H7 (cell line): ENCODE measurements at regions not wholly inside any gene's neighbourhood (a gene's known extent, or its start where the extent isn't known, plus 50 kb on each side); places are given as distances from the start of the nearest gene placed in this dataset.

Experiments
- DNase-seq: peaks from one replicate; pipeline ENCODE4 v3.0.0; 2012
- H3K27me3 ChIP-seq: 2 replicates; pipeline ENCODE4 v1.6.0; 2011; ENCODE audit warnings: mild to moderate bottlenecking, low read length; ENCODE audit not compliant: control insufficient read depth, insufficient read depth
- H3K36me3 ChIP-seq: replicated peaks from 2 replicates; pipeline ENCODE4 v1.5.1; 2011; ENCODE audit warnings: low read length; ENCODE audit not compliant: control insufficient read depth, insufficient read depth
- H3K4me3 ChIP-seq: 2 replicates; pipeline ENCODE4 v1.5.1; 2011; ENCODE audit warnings: low read depth, mild to moderate bottlenecking, control low read depth, low read length, moderate library complexity; ENCODE audit not compliant: insufficient read depth

DNA sequence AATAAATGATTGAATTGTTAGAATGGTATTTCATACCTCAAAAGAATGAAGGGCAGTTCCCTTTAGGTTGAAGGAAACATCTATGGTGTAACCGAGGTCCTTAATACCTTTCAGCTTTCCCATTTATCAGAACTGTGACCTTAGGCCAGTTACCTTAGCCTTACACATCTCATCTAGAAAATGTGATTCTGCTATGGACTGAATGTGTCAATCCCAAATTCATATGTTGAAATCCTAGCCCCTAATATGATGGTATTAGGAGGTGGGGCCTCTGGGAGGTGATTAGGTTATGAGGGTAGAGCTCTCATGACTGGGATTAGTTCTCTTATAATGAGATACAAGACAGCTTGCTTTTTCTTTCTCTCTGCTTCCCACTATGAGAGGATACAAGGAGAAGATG, 441.9 kb downstream of the PLK2 start:
- H3K27me3 ChIP-seq = no peaks in the 10 kb centered on the region
- DNase-seq = no peak
- no peaks in the 10 kb centered on the region for H3K36me3 ChIP-seq
- H3K4me3 ChIP-seq = no peak overlapping the region

DNA sequence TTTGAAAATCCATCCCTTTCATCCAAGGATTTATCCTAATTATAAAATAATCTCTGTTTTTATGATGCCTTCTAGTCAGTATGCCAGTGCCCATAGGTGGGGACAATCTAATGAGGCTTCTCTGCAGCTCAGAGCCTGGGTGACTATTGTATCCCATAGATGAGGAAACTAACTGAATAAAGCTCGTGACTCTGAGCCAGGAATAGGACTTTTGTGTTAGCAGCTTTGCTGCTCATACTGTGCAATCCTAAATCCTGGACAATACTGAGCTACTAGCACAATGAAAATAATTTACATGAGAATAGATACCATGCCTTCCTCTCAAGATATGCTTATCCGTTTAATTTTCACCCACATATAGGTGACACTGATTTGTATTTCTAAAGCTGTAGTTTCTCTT, 443.0 kb downstream of the PLK2 start:
- no peak for DNase-seq
- no peaks in the 10 kb centered on the region for H3K36me3 ChIP-seq
- no peaks in the 10 kb centered on the region for H3K27me3 ChIP-seq
- no peak overlapping the region for H3K4me3 ChIP-seq

DNA sequence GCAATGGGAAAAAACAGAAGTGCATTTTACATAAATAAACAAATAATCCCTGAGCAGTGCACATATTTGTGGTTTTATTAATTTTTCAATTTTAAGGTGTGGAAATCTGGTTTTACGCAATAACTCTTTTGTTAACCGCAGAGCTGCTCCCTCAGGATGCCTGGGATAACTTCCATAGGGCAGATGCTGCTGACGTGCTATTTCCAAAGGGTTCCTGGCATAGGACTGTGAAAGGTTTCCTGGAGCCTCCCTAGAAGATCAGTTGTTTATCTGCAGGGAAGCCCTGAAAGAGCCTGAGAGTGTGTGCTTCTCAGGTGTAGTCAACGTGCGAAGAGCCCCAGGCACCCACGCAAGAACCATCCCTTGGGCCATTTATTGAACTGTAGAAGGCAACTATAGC, 443.5 kb downstream of the PLK2 start:
- H3K4me3 ChIP-seq = no peak overlapping the region
- H3K36me3 ChIP-seq = no peaks in the 10 kb centered on the region
- H3K27me3 ChIP-seq = no peaks in the 10 kb centered on the region
- DNase-seq = no peak

DNA sequence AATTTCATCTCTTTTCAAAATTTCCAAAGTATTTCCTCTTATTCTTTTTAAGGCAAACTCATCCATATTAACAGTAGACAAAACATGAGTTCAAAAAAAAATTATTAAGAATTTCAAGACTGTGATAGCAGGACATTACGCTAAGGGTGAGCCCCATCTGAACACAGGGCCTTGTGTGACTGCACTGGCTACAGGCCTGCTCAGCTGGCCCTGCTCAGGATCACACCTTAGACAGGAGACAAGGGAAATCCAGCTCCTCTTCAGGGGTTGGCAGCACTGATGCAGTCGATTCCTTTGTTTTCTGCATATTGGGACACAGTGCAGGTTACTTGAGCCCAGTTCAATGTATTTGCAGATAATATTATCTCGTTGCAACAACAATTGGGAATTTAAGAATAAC, 444.7 kb downstream of the PLK2 start:
- no peak for DNase-seq
- Histone ChIP-seq H3K27me3 (no peaks in the 10 kb centered on the region), H3K36me3 (no peaks in the 10 kb centered on the region), H3K4me3 (no peak overlapping the region)

DNA sequence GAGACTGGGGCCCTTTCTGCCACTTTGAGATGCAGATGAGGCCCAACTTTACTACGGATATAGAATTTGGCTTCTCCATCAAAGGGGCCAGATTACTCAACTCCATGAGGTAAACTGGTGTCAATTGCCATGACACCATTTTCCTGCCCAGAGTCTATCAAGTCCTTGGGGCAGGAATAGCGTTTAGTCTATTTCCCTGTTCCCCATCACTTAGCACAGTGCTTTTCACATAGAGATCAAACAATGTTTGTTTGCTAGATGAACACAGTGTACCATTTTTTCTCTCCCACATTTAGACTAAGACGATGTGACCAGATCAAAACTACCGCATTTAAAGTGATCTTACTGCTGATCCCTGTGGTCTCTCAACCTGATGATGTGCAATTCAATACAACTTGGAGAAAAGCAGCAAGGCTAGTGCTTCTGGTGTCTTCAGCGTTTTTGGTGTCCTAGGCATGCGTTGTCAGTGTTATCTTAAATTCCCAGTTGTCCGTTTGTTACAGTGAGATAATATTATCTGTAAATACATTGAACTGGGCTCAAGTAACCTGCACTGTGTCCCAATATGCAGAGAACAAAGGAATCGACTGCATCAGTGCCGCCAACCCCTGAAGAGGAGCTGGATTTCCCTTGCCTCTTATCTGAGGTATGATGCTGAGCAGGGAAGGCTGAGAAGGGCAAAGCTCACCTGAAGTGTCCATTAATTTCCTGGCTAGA, 446.2 kb downstream of the PLK2 start:
- Histone ChIP-seq H3K4me3 (no peak overlapping the region), H3K36me3 (no peaks in the 10 kb centered on the region), H3K27me3 (no peaks in the 10 kb centered on the region)
- DNase-seq = no peak

DNA sequence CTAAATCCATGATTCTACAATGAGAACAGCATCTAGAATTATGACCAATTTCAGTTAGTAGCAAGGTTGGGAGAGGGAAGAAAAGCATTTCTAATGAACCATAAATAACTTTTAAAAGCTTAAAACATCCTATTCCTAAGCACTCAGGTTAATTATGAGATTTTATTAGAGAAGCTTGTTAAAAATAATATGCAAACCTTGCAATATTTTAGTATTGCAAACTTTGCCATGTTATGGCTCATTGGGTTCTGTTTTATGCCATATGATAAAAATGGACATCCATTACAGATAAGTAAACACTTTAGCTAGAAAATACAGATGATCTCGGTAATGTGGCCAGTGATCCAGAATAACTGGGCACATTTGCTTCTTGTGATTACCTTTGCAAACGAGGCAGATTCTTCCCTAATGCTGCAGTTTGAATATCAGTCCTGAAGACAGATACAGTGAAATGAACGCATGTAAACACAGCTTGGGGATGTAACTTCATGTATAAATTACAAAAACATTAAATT, 447.0 kb downstream of the PLK2 start:
- H3K4me3 ChIP-seq = no peak overlapping the region
- DNase-seq = no peak
- no peaks in the 10 kb centered on the region for H3K36me3 ChIP-seq
- no peaks in the 10 kb centered on the region for H3K27me3 ChIP-seq

DNA sequence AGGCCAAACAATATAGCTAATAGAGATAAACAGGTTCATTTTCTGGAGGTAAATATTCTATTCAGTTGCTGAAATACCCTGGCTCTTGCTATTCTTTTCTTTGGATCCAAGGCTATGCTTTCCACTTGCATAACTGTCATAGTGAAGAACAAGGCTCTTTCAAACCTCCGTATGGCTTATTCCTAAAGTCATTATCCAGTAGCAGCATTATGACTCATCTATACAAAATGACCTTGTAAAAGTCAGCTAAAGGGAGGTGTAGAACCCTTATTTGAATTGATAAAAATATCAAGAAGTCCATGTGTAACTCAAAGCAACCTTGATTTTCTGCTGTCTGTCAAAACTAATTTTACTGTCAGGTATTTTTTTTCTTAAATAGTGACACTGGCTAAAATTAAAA, 447.8 kb downstream of the PLK2 start:
- Histone ChIP-seq H3K36me3 (no peaks in the 10 kb centered on the region), H3K27me3 (no peaks in the 10 kb centered on the region), H3K4me3 (no peak overlapping the region)
- DNase-seq = no peak

DNA sequence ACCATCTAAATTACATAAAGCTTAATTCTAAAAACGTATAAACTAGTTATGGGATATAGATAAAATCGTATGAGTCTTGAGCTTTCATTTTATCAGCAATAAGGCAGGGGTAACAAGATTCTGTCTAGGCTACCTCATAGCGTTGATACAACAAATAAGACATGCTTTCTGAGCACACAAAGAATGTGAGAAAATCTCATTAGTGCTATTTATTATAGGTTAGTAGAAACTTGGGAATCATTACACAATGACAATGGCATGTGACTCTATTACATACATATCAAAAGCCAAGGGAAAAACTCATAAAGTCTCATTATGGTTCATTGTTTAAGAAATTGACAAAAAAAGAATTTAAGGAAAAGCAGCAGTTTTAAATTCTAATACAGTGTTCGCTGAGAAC, 448.6 kb downstream of the PLK2 start:
- no peak overlapping the region for H3K4me3 ChIP-seq
- no peaks in the 10 kb centered on the region for H3K36me3 ChIP-seq
- DNase-seq = no peak
- H3K27me3 ChIP-seq = no peaks in the 10 kb centered on the region

DNA sequence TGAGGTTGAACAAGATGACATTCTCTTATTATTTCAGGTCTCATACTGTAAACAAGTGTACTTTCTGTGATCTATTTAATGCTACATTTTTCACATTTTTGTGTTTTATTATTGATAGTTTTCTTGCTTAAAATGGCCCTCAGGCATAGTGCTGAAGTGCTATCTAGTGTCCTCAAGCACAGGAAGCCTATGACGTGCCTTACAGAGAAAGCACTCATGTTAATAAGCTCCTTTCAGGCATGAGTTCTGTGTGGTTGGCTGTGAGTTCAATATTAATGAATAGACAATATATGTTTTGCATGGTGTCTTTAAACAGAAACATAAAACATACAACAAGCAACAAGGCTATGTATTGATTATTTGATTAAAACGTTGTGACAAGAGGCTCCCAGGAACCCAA, 450.1 kb downstream of the PLK2 start:
- no peak for DNase-seq
- Histone ChIP-seq H3K4me3 (no peak overlapping the region), H3K36me3 (no peaks in the 10 kb centered on the region), H3K27me3 (no peaks in the 10 kb centered on the region)

DNA sequence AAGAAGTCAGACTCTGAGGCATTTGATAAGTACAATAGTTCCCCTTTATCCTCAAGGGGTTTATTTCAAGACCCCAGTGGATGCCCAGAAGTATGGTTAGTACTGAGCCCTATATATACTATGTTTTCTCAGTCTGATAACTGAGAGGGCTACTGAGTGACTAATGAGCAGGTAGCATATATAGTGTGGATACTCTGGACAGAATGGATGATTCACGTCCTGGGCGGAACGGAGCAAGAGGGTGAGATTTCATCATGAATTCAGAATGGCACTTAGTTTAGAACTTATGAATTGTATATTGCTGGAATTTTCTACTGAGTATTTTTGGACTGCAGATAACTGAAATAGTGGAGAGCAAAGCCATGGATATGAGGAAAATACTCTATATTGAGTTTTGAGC, 457.6 kb downstream of the PLK2 start:
- H3K36me3 ChIP-seq = no peaks in the 10 kb centered on the region
- no peaks in the 10 kb centered on the region for H3K27me3 ChIP-seq
- H3K4me3 ChIP-seq = no peak overlapping the region
- no peak for DNase-seq

DNA sequence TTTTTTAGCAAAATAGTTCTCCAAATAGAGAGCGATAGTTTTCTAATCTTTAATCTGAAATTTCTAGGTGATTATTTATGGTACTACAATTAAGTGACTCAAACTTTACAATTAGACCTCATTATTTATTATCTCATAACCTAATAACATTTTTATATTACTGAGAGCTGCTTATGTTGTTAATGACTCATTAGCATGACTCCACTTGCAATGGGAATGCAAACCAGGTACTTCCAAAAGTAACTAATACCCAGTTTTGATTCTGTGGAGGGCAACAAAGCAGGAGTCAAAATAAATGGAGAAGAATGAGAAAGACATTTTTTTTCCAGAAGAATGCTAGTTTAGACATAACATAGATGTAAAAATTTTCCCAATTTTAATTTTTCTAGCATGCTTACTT, 466.0 kb downstream of the PLK2 start:
- Histone ChIP-seq H3K4me3 (no peak overlapping the region), H3K27me3 (no peaks in the 10 kb centered on the region), H3K36me3 (no peaks in the 10 kb centered on the region)
- no peak for DNase-seq

DNA sequence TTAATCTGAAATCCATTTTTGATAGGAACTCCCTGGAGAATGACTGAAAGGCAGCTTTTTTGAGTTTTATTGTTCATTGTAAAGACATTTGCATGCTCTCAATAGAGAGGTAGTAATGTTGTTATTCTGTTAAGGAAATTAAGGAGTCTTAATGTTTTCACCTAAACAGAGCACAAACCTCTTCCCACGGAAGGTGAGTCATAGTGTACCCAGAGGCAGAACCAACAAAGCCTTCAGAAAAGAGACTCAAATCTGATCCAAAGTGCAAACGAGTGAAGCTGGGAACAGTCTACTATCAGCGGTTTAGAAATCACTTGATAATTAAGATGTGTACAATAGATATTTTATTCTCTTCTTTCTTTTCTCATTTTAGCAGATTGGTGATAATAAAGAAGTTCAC, 470.5 kb downstream of the PLK2 start:
- no peak for DNase-seq
- Histone ChIP-seq H3K36me3 (no peaks in the 10 kb centered on the region), H3K27me3 (no peaks in the 10 kb centered on the region), H3K4me3 (no peak overlapping the region)

DNA sequence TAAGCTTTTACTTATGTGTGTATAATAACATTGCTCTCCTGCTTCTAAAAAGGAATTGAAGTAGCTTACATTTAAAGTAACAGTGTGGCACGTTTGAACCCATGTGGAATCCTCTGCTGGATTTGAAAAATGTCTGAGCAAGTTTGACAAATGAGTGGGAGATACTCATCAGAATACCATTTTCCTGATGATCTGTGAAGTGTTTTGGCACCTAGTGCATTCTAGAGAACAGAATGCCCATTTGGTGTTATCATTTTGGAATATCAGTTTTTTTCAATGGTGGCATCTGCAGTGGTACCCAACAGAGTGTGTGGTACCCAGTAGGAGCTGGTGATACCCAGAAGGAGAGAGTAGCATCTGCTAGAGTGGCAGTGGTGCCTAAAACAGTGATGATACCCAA, 471.1 kb downstream of the PLK2 start:
- Histone ChIP-seq H3K27me3 (no peaks in the 10 kb centered on the region), H3K4me3 (no peak overlapping the region), H3K36me3 (no peaks in the 10 kb centered on the region)
- no peak for DNase-seq

DNA sequence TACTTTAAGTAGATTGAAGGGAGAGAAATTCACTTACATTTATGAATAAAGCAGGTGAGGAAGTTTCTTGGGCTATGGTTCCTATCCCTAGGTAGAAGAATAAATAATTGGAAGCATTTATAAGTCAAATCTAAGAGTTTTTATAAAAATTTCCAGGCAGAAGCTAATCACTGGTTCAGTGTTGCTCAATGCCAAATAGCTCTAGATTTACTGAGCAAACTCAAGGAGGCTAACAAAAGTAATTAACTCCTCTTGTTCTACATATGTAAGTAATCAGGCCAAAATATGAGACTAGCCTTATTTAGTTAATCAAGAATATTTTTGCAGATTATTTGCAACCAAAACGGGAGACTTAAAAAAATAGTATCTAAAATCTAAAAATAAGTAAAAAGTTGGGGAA, 472.3 kb downstream of the PLK2 start:
- no peak for DNase-seq

DNA sequence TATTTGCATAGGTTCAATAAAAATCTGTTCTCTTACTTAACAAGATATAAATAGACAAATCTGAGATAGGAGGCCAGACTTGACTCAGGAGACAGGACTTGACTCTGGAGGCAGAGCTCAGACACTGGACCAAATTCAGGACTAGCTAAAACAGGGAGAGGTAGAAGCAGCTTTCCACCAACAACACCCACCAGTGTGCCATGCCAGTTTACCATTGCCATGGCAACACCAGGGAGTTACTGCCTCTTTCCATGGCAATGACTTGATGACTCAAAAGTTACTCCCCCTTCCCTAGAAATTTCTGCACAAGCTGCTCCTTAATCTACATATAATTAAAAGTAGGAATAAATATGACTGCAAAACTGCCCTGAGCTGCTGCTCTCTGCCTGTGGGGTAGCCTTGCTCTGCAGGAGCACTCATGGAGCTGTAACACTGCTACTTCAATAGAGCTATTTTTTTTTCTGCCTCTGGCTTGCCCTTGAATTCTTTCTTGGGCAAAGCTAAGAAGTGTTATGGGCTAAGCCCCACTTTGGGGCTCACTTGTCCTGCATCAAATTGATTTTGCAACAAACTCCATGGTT, 473.0 kb downstream of the PLK2 start:
- Histone ChIP-seq H3K36me3 (no peaks in the 10 kb centered on the region), H3K27me3 (no peaks in the 10 kb centered on the region), H3K4me3 (no peak overlapping the region)
- DNase-seq = no peak

More for the DNA sequence above, 472.3 kb downstream of the PLK2 start:
- no peaks in the 10 kb centered on the region for H3K27me3 ChIP-seq
- H3K4me3 ChIP-seq = no peak overlapping the region
- H3K36me3 ChIP-seq = no peaks in the 10 kb centered on the region
